Fibroblast of pulmonary artery (primary cell): ENCODE measurements at regions not wholly inside any gene's neighbourhood (a gene's known extent, or its start where the extent isn't known, plus 50 kb on each side); places are given as distances from the start of the nearest gene placed in this dataset.

Source experiments
- DNase-seq: peaks from one replicate; pipeline ENCODE4 v3.0.0-alpha.2; 2010; ENCODE audit warnings: low read depth
- H3K4me3 ChIP-seq: replicated peaks from 2 replicates; pipeline ENCODE4 v1.5.1; 2011; ENCODE audit warnings: low read depth, mild to moderate bottlenecking, control low read depth, low read length, moderate library complexity
- TF ChIP-seq, protein P1 (sequence below): IDR thresholded peaks from 2 replicates; pipeline ENCODE4 v1.5.1; 2011; ENCODE audit warnings: mild to moderate bottlenecking, control low read depth, low read length, inconsistent platforms; ENCODE audit errors: missing control alignments

DNA sequence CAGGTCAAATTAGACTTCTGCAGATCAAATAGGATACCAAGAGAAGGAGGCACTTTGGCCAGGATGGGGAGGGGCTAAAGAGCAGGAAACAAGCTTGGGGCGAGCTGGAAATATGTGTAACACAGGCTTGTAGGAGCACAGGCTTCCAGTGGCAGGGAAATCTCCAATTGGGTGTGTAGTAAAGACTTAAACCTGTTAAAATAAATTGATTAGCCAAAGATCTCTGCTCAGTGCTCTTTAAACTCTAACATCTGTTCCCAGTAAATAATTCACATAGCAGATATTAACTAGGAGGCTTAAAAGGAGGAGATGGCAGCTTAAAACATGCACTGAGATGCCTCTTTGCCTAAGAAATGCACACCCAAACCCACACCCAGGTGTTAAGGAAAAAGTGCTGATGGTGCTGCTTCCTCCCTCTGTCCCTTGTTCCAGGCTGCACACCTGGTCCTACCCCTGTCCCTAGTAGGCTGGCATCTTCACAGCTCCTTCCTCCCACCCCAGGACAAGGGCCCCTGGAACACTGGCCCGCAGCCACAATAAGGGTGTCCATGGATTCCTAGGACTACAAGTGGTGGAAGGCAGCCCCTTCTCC lies 93.5 kb upstream of the MLN start:
- no peak for DNase-seq
- TF ChIP-seq, protein P1, sequence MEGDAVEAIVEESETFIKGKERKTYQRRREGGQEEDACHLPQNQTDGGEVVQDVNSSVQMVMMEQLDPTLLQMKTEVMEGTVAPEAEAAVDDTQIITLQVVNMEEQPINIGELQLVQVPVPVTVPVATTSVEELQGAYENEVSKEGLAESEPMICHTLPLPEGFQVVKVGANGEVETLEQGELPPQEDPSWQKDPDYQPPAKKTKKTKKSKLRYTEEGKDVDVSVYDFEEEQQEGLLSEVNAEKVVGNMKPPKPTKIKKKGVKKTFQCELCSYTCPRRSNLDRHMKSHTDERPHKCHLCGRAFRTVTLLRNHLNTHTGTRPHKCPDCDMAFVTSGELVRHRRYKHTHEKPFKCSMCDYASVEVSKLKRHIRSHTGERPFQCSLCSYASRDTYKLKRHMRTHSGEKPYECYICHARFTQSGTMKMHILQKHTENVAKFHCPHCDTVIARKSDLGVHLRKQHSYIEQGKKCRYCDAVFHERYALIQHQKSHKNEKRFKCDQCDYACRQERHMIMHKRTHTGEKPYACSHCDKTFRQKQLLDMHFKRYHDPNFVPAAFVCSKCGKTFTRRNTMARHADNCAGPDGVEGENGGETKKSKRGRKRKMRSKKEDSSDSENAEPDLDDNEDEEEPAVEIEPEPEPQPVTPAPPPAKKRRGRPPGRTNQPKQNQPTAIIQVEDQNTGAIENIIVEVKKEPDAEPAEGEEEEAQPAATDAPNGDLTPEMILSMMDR, result no peak
- no peak overlapping the region for H3K4me3 ChIP-seq

DNA sequence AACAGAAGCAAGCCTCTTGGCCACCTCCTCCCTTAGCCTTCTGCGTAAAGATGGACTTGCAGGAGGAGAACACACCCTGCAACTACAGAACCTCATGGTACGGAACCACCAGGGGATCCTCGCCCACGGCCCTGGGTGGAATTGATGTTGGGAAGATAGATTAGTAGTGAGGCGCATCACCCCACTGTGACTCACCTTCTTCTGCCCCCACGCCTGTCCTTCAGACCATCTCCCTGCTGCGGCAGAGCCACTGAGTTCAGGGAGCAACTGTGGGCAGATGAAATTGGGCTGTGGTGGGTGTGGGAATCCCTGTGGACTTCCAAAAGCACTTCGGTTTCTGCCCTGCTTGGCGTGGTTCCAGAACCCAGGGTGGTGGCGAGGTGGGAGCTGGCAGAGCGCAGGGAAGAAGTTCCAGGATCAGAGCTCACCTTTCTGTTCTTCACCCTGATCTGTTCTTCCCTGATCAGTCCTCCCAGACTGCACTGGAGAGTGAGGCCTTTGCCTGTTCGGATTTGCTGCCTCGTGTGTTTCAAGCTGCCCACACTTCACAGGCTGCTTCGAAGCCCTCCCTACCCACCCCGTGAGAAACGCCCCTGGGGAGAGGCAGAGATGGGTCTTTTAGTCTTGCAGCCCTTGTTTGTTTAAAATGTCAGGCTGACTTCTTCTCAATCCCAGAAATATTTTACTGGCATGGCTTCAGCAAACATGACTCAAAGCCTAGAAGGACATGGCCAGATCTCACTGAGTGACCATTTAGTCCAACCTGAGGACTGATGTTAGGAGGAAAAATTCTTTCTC lies 92.8 kb upstream of the MLN start:
- TF ChIP-seq, protein P1, result no peak
- H3K4me3 ChIP-seq, result no peak overlapping the region
- no peak for DNase-seq

DNA sequence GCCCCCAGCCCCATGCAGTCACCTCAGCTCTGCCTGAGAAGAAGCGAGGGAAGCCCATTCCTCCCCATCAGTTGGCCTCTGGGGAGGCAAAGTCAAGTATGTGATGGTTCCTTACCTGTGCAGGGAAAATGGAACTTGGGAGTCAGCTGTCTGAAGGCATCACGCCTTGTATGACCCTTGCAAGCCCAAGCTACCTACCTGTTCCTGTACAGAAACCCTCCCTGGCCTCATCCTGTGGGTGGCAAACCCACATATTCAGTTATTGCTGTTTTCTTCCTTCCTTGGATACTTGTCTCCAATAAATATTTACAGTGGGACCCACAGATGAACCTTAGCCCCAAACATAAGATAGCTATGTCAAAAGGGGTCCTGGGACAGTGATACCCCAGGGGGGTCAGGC lies 92.2 kb upstream of the MLN start:
- TF ChIP-seq, protein P1, result no peak
- H3K4me3 ChIP-seq, result no peak overlapping the region
- no peak for DNase-seq

DNA sequence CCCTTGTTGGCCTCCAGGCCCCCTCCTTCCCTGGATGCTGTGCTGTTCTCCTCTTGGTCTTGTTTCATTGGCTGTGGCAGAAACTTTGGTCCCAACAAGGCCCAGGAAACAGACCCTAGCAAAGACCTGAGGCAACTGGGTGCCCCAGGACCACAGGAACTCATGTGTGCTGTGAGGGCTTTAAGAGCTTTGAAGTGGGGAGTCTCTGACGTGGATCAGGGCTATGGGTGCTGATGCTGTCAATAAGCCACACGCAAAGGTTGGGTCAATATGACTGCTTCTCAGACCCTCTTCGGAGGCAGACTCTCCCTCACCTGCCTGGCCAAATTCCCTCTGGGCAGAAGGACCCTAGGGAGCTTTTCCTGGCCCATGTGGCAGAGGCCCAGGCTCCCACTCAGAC lies 91.5 kb upstream of the MLN start:
- TF ChIP-seq, protein P1, result no peak
- DNase-seq, result no peak
- H3K4me3 ChIP-seq, result no peak overlapping the region

DNA sequence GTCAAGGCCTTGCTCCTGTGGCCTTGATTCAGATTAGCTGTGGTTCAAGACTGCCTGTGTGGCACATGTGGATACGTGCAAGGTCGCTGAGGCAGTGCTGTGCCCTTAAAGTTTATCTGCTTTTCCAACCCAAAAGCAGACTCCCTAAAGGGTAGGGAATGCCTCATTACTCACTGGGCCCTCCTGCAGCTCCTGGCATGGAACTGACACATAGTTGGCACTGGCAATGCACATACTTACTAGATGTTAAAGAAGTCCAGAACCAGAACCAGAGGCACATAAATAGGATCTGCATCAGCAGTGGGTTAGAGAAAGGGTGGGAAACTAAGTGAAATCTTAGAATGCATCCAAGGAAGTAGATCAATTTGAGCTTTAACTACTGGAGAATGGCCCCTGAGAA lies 90.6 kb upstream of the MLN start:
- TF ChIP-seq, protein P1, result no peak
- peak; percentile 13 for DNase-seq
- H3K4me3 ChIP-seq, result no peak overlapping the region

DNA sequence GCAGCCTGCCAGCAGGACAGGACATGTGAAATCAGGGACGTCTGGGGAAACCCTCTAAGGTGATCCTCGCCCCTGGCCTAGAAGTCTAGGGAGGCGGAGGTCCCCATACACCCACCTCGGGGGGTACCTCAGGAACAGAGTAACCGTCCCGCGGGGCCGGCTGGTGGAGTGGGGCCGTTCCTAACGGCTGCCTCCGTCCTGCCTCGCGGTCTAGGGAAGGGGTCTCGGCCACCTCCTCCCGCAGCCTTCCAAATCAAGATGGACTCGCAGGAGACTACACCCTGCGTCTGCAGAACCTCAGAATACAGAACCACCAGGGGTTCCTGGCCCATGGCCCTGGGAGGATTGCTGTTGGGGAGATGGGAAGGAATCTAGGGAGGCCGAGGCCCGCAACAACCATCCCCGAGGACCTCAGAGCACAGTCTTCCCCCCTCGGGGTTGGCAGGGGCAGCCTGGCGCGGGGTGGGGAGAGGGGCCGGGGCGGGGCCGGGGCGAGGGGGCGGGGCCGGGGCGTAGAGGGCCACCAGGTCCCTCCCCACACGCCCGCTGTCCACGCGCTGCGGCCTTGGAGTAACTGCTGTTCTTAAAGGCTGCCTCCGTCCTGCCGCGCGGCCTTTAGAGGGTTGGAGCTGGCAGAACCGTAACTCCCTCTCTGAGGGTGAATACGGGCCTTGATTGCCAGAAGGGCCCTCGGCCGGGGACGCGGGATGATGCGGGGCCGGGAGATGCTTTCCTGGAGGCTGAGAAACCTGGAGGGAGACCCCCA lies 89.0 kb upstream of the MLN start:
- H3K4me3 ChIP-seq, result no peak overlapping the region
- DNase-seq, result no peak
- TF ChIP-seq, protein P1, result no peak
